ENCODE measurements at regions not wholly inside any gene's neighbourhood (a gene's known extent, or its start where the extent isn't known, plus 50 kb on each side); places are given as distances from the start of the nearest gene placed in this dataset.
"Not testable (repeated sequence)": the region's sequence is repeated elsewhere in the genome, so short reads cannot be mapped to it uniquely, and the experiment has no call there.

DNA sequence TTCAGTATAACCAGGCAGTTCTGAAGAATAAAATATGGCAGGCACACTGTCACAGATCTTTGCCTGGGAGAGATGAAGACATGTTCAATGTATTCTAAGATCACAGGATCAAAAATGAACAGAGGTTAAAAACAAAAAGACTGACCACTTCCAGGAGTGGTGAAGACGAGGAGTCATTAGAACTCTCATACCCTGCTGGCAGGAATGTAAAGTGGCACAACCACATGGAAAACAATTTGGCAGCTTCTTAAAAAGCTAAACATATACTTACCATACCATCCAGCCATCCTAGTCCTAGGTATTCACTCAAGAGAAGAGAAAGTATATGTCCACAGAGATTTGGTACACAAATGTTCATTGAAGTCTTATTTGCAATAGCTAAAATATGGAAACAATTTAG lies 406.3 kb downstream of the NPIPA8 start:
- no peak for DNase-seq

DNA sequence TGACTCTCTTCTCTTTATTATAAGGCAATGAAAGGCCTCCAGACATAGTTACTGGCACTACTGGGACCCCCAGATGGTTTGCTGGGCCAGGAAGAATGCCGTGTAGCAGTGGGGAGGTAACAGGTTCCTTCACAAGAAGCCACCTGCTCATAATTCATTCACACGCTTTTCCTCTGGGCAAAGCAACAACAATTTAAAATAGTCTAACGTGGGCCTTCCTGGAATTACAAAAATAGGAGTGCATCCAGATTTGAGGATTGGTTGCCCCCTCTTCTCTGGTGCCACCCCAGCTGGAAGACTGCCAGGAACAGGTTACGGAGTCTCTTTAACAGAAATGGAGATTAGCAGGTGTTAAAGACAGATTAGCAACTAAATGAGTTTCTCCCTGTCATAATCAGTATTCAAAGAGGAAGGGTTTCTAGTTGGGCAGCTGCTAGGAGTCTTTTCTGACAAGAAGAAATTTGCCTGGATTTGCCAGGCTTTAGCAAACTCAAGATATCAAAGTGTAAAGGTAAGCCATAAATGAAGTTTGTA lies 409.6 kb downstream of the NPIPA8 start:
- DNase-seq: no peak

DNA sequence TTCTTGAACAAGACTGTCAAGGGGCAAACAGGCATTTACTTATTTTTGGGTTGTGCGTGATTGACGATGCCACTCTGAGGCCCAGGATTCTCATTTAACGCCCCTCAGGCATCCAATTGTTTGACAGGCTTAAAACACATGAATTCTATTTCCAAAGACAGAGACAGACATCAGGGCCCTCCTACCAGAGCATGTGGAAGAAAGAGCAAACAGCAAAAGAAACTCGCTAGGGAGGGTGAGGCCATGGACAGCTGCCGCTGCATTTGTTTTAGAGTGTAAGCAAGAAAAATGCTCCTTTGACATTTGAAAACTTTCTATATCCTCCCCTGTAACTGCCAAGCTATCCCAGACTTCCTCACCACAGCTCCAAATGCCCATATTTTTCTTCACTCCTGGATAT lies 410.1 kb downstream of the NPIPA8 start:
- DNase-seq: no peak

- DNase-seq: no peak
These were observed 410.8 kb downstream of the NPIPA8 start for GRCh38 chr16:17925761-17926160.

GRCh38 chr16:17921357-17921978 lies 415.1 kb downstream of the NPIPA8 start:
- no peak for DNase-seq

DNA sequence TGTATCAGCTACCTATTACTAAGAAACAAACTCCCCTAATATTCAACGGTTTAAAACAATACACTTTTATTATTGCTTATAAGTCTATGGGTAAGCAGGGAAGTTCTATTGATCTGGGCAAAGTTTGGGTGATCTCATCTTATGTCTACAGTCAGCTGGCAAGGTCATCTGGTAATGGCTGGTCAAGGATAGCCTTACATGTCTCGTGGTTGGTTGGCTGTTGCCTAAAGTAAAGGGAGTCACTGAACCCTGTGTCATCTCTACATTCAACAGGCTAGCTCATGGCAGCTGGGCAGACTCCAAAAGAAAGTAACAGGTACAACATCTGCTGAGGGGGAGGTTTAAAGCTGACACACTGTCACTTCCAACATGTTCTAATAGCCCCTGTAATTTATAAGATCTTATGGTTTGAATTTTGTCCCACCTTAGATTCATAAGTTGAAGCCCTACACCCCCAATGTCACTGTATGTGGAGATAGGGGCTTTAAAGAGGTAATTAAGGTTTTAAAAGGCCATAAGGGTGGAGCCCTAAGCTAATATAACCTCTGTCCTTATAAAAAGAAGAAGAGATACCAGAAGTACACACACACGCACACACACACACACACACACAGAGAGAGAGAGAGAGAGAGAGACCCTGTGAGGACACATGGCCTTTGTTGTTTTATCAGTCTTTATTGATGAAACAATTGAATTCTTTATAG lies 419.1 kb downstream of the NPIPA8 start:
- no peak for DNase-seq

GRCh38 chr16:17915791-17916190 lies 420.7 kb downstream of the NPIPA8 start:
- no peak for DNase-seq

DNA sequence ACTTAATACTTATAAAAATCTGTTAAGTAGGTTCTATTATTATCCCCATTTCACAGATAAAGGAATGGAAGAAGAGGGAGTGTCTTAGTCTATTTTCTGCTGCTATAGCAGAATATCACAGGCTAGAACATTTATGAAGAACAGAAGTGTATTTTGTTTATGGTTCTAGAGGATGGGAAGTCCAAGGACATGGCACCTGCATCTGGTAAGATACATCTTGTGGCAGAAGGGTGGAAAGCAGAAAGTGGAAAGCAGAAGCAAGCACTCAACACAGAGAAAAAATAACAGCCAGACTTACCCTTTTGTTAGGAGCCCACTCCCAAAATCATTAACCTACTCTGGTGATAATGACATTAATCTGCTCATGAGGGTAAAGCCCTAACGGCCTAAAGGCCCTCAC lies 422.4 kb downstream of the NPIPA8 start:
- no peak for DNase-seq

DNA sequence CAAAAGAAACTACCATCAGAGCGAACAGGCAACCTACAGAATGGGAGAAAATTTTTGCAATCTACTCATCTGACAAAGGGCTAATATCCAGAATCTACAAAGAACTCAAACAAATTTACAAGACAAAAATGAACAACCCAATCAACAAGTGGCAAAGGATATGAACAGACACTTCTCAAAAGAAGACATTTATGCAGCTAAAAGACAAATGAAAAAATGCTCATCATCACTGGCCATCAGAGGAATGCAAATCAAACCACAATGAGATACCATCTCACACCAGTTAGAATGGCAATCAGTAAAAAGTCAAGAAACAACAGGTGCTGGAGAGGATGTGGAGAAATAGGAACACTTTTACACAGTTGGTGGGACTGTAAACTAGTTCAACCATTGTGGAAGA lies 425.0 kb downstream of the NPIPA8 start:
- not testable (repeated sequence) for DNase-seq

DNA sequence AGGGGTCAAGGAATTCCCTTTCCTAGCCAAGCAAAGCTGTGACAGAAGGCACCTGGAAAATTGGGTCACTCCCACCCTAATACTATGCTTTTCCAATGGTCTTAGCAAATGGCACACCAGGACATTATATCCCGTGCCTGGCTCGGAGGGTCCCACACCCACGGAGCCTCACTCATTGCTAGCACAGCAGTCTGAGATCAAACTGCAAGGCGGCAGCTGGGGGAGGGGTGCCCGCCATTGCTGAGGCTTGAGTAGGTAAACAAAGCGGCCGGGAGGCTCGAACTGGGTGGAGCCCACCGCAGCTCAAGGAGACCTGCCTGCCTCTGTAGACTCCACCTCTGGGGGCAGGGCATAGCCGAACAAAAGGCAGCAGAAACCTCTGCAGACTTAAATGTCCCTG lies 429.9 kb downstream of the NPIPA8 start:
- not testable (repeated sequence) for DNase-seq

- DNase-seq: no peak
These were observed 430.5 kb upstream of the XYLT1 start for GRCh38 chr16:17901309-17901708.

GRCh38 chr16:17899141-17899540 lies 428.4 kb upstream of the XYLT1 start:
- no peak for DNase-seq

DNA sequence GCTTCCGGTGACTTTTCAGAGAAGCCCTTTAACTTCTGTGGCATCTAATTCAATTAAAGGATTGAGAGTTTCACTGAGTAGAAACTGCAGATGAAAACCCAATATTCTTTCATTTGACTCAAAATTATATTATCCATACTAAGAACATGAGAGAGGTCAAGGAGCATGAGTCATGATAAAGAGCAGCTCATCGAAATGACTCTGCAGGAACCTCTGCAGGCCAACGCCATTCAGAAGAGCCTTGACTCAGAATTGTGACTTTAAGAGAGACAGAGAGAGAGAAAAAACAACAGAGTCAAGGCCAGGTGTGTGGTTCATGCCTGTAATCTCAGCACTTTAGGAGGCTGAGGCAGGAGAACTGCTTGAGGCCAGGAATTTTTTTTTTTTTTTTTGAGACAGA lies 417.2 kb upstream of the XYLT1 start:
- DNase-seq: no peak

- DNase-seq: no peak
These were observed 415.0 kb upstream of the XYLT1 start for GRCh38 chr16:17885659-17886207.

GRCh38 chr16:17877821-17878360 lies 407.1 kb upstream of the XYLT1 start:
- DNase-seq: no peak

DNA sequence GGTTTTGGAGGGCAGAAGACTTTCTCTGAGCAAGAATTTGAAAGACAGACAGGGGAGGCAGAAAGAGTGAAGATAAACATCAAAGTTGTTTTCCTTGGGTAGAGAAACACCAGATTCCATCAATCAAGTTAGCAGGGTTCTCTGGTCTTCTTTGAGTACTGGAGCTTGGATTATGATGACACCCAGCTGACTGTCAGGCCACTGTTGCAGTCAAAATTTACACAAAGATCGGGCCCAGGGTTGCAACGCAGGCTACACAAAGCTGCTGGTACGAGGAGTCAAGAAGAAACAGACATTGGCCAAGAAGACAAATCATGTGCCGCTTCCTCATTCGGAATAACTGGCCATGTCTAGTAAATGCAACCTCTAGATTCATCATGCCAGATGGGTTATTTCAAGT lies 396.2 kb upstream of the XYLT1 start:
- no peak for DNase-seq

GRCh38 chr16:17861981-17862479 lies 391.3 kb upstream of the XYLT1 start:
- DNase-seq: no peak

DNA sequence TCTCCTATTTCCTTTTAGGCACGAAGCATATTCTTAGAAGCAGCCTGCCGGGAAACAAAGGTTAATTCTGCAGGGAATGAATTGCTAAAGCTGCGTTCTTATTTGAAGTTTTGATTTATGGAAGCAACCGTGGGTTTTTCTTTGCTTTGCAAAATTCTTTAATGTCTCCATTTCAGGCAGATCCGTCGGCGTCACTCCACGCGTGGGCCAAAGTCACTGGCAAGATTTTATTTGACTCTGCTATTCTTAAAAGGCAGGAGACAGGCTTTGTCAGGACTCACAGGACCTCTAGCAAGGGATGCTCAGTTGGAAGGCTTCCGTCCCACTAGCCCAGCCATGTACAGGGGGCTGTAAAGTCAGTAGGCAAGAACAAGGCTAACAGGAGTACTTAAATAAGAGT lies 387.3 kb upstream of the XYLT1 start:
- no peak for DNase-seq

- no peak for DNase-seq
These were observed 383.2 kb upstream of the XYLT1 start for GRCh38 chr16:17853958-17854357.

DNA sequence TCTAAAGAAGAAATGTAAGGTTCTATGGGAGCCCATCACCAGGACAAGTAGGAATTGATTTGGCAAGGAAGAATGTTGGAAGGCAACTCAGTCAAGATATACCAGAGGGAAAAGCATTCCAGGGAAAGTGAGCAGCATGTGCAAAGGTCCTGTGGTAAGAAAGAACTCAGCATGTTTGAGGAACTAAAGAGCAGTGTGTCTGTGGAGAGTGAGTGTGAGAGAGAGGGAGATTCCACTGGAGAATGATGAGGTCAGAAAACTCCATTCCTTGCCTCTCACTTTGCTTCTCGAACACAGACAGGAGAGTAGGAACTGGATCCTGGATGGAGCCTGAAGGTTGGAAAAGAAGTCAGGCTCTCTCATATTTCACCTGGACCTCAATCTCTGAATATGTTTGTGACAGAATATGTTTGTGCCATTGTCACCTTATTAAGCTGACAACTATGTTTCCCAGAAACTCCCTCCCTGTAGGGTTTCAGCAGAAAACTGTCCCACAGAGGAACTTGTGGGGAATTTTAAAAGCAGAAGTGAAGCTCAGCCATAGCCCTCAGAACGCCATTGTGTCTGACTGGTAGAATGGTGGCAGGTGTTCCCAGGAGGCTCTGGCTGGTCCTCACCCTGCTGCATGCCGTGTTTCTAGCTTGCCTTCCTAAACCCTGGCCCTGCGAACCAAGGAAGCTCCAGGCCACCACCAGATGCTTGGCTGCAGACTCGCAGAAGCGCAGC lies 382.4 kb upstream of the XYLT1 start:
- no peak for DNase-seq

DNA sequence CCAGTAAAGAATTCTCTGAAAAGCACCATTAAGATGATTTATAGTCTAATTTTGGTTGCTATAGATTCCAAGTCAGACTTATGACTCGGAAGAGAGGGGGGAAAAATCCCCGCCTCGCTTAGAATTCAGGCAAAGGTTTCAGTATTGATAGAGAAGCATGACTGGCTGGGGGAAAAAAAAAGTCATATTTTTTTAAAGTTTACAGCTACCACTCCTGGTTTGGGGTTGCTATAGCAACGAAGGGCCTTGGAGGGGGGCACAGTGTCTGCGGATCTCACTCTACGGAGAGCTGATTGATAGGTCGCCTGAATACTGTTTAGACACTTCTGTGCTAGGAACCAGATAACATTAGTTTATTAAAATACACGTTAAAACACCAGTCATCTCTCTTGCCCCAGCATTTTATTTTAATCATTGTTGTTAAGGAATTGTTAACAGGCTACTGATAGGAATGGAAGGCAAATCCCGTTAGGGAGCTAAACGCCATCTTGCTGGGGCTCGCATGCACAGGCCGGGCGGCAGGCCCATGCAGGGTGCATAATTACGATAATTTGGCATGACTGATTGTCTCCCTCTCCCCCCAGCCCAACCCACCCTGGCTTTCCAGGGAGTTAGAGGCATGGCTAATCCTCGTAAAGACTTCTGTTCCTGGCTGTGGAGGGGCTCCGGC lies 380.0 kb upstream of the XYLT1 start:
- DNase-seq: no peak

DNA sequence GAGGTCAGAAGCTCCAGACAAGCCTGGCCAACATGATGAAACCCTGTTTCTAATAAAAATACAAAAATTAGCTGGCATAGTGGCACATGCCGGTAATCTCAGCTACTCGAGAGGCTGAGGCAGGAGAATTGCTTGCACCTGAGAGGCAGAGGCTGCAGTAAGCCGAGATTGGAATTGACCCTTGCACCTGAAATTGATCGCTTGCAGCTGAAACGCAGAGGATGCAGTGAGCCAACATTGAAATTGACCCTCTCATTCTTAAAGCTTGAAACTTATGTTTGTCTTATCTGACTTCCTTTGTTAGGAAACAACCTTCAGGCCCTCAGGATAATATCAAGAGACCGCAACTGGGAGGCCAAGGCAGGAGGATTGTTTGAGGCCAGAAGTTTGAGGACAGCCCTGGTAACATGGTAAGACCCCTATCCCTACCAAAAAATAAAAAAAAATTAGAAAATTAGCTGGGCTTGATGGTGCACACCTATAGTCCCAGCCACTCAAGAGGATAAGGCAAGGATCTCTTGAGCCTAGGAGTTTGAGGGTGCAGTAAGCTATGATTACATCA lies 376.6 kb upstream of the XYLT1 start:
- DNase-seq: no peak
